ENCODE measurements at regions not wholly inside any gene's neighbourhood (a gene's known extent, or its start where the extent isn't known, plus 50 kb on each side); places are given as distances from the start of the nearest gene placed in this dataset.
"Not testable (repeated sequence)": the region's sequence is repeated elsewhere in the genome, so short reads cannot be mapped to it uniquely, and the experiment has no call there.

DNA sequence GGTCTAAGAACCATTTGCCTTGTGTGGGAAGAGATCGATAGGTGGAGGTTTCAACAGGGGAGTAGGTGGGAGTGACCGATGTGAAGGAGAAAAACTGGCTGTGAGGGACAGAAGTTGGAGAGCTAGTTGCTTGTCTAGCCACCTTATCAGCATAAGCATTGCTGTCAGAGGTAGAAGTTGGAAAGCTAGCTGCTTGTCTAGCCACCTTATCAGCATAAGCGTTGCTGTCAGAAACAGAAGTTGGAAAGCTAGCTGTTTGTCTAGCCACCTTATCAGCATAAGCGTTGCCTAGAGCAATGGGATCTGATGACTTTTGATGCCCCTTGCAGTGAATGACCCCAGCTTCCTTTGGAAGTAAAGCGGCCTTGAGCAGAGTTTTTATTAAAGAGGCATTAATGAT, 784.6 kb upstream of the GOT2 start:
- DNase-seq (ENCODE audit: low read depth in 3 of 3, low spot score in 2 of 3), result not testable (repeated sequence)

DNA sequence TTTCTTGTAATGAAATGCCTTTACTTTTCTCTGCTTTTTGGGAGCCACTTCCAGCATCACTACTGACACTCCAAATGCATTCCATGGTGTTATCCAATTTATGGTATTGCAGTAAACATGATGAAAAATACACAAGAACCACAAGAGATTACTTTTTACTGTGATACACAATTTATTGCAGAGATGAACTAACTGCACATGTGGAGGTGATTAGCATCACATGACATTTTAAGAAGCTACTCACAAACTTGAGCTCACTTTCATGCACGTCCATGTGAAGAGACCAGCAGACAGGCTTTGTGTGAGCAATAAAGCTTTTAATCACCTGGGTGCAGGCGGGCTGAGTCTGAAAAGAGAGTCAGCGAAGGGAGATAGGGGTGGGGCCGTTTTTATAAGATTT, 780.5 kb upstream of the GOT2 start:
- no peak for DNase-seq (ENCODE audit: low read depth in 3 of 3, low spot score in 2 of 3)

DNA sequence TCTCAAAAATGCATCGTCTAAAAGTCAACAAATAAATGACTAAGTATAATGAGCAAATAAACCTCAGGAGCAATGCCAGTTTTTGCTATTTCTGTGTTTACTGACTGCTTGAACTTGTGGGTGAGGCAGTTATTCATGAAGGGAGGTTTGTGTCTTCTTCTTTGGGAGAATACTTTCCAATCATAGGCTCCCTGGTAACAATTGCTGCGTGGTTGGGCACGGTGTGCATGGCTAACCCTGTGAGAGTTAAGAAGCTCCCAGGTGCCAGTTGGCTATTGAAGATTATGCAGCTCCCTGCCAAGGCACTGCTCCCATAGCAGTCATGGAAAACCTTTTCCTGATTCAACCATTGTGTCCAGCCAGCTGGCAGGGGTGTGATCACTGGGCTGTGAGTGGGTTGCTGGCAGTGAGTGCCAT, 775.9 kb upstream of the GOT2 start:
- DNase-seq (ENCODE audit: low read depth in 3 of 3, low spot score in 2 of 3), result no peak

DNA sequence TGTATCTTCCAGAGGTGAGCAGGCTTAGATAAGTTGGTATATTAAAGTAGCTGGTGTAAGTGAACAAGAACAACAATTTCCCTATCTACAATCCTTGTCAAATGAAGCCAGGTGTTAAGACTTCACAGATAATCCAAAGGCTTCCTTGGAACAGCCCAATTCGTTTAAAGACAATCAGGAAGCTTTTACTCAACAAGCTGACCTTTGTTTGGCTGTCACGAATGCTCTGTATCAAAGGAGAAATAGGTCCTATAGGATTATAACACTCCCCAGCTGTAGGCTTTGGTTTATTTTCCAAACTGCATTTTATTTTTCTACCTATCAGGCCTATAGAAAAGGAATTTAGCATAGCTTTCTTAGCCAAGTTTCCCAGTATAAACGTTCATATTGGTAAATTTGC, 766.5 kb upstream of the GOT2 start:
- no peak for DNase-seq (ENCODE audit: low read depth in 3 of 3, low spot score in 2 of 3)

DNA sequence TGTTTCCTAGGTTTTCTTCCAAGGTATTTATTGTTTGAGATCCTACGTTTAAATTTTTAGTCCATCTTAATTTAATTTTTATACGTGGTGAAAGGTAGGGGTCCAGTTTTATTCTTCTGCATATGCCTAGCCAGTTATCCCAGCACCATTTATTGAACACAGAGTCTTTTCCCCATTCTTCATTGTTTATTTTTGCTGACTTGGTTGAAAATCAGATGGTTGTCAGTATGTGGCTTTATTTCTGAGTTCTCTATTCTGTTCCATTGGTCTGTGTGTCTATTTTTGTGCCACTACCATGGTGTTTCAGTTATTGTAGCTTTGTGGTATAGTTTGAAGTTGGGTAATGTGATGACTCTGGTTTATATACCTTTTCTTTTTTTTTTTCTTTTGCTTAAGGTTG, 753.0 kb upstream of the GOT2 start:
- no peak for DNase-seq (ENCODE audit: low read depth in 3 of 3, low spot score in 2 of 3)

DNA sequence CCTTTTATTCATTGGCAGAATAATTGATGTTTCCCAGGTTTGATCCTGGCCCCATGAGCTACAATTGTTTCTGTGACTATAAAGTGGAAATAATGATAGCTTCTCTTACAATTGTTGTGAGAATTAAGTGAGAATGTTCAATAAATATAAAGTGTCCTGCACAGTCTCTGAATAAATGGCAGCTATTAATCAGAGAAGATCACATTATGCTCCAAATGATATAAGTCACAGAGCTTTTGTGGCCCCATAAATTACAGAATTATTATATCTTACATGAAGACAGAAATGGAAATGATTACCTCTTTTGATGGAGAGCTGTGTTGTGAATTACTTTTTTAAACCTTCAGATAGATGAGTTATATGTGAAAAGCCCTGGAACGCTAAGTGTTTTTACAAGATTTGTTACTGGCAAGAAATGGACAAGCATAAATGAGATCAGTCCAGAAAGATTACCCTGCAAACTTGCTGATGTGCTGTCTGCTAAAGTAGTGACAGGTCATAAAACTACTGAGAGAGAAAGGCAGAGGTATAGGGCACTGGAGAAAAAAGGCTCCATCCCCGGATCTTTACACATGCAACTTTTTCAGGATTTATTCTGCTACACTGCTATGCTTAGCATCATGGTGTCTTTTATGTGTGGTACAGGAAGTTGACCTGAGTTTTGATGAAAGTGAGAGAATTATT, 750.9 kb upstream of the GOT2 start:
- no peak for DNase-seq (ENCODE audit: low read depth in 3 of 3, low spot score in 2 of 3)

DNA sequence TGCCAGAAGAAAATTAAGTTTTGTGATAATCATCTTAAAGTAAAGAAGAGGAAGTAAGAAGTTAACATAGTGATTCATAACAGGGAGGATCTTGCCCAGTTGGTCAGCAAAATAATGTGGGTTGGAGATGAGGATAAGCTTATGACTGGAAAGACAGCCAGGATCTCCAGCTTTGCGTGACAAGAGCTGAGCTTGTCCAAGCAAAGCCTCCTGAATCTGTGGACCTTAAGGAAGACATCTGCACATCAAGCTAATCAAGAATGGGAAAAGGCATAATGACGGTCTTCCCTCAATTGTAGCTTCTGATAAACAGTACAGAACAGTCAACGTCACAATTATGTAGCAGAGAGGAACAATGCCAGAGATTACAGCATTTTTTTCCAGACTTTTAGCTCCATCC, 744.7 kb upstream of the GOT2 start:
- no peak for DNase-seq (ENCODE audit: low read depth in 3 of 3, low spot score in 2 of 3)

DNA sequence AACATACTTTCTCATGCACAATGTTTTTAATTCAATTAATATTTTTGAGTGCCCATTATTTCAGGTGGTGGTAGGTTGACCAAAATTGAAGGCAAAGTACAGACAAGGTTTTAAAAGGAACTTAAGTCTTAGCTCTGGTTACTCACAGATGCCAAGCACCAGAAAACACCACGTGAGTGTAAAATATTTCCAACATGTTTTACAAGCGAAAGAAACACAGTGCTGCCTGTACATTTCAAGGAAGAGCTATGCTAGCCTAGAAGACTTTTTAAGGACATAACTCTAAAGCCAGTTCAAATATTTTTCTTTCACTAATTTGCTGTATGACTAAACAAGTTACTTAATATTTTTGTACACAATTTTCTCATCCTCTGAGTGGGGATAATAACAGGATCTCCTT, 736.4 kb upstream of the GOT2 start:
- no peak for DNase-seq (ENCODE audit: low read depth in 3 of 3, low spot score in 2 of 3)

DNA sequence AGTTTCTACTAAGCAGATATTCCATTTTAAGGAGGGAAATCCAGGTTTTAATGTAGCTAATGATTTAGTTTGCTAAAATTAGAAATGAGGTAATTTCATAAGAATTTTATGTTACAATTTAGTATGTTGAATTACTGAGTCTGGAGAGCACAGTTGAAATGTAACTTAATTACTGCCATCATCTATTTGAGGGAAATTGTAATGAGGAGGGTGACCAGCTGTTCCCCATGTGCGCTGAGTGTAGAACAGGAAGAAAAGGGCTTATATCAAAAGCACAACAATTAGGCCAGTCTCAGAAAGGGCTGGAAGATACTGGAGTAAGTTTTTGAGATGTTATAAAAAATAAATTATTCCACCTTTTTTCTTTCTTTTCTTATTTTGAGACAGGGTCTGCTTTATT, 735.1 kb upstream of the GOT2 start:
- DNase-seq (ENCODE audit: low read depth in 3 of 3, low spot score in 2 of 3), result peak in 2 of 3 donors; percentile 21 to 27

DNA sequence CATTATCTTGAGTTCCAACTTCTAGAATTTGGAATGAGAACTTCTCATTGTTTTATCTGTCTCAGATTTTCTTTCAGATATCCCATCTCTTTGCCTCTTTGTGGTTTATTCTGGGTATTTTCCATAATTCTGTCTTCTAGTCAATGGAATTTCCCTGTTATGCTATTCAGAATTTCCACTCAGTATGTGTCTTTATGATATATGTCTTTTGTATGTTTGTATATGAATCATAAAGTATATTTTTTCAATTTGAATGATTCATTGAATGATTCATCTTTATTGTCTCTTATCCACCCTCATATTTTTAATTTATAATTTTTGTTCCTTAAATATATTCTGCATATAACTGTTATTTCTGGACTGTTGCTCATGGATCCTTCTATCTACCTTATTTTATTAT, 729.7 kb upstream of the GOT2 start:
- no peak for DNase-seq (ENCODE audit: low read depth in 3 of 3, low spot score in 2 of 3)

DNA sequence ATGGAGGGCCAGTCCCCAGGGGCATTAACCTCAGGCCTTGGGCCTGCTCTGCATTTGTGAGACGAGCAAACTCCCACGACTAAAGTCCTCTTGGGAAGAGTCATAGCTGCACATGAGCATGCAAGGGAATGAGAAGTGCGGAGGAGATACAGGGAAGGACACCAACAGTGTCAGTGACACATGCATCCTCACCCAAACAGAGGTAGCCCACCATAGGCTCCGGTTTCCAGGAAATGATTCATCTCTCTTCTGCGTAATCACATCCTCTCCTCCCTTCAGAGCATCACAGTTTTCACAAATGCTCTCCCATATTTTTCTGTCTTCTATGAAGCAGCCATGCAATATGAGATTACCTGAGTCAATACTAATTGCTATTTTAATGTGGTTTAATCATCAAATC, 725.7 kb upstream of the GOT2 start:
- DNase-seq (ENCODE audit: low read depth in 3 of 3, low spot score in 2 of 3), result no peak

DNA sequence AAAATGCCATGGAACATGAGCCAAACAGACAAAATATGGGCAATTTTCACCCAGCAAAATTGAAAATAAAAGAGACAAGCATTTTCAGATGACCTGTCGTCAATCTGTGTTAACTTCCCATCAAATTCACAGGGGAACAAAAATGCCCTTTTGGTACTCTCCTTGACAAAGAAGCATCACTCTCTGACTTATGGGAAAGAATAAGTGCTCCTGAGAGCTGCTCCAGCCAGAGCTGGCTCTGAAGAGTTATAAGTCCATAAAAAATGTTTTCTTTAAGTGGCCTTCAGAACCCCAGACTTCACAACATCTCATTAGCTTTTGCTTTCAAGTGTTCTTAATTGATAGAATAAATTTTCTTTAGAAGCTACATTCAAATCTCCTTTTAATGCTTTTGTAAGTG, 721.4 kb upstream of the GOT2 start:
- peak in 1 of 3 donors; percentile 10 for DNase-seq (ENCODE audit: low read depth in 3 of 3, low spot score in 2 of 3)

DNA sequence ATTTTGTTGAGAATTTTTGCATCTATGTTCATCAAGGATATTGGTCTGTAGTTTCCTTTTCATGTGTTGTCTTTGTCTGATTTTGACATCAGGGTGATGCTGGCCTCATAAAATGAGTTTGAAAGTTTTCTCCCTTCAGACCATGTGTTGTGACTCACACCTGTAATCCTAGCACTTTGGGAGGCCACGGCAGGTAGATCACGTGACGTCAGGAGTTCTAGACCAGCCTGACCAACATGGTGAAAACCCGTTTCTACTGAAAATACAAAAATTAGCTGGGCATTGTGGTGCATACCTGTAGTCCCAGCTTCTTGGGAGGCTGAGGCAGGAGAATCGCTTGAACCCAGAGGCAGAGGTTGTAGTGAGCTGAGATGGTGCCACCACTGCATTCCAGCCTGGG, 716.4 kb upstream of the GOT2 start:
- DNase-seq (ENCODE audit: low read depth in 3 of 3, low spot score in 2 of 3), result not testable (repeated sequence)

DNA sequence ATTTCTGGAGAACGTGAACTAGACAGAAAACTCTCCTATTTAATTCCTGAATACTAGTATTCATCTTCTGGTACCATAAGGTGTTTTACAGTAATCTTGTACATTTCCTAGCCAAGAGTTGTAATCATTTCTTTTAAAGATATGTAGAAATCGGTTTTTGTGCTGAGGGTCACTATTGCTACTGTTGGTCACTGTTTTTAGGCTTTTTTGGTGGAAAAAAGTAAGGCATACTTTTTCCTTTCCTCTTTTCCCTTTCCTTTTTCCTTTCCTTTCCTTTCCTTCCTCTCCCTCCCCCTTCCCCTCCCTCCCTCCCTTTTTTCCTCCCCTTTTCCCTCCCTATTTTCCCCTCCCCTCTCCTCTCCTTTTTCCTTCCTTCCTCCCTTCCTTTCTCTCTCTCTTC, 706.4 kb upstream of the GOT2 start:
- DNase-seq (ENCODE audit: low read depth in 3 of 3, low spot score in 2 of 3), result no peak

DNA sequence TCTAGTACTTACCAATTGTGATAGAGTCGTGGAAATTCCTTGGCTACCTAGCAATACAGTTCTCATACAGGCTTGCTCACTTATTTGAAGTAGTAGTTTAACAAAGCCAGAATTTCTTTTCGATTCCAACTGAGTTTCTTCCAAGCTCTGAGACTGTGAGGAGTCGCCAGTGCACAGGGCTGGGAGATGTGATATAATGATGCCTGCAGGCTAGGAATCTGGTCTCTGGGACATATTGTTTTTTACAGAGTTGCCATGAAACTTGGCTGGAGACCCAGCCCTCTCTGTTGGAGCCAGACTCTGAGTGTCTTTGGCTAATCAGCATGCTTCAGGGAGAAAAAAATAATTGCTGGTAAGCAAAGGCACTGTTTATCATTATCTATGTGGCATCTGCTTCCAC, 698.8 kb upstream of the GOT2 start:
- no peak for DNase-seq (ENCODE audit: low read depth in 3 of 3, low spot score in 2 of 3)

DNA sequence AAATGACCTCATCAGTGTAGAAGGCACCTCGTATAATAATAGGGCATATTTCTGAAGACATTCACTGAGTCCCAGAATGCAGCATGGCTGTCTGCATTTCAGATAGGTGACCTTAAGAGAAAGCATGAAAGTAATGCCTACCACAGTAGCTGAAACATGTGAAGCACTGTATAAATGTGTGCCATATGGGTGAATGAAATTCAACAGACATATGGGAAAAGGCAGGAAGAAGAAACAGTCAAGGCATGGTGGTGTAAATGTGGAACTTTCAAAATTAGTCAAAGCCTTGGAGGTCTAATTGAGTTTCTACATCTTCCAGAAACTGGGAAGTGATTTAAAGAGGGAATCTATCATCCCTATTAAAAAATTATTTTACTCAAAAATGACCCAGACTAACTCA, 698.2 kb upstream of the GOT2 start:
- DNase-seq (ENCODE audit: low read depth in 3 of 3, low spot score in 2 of 3), result no peak

DNA sequence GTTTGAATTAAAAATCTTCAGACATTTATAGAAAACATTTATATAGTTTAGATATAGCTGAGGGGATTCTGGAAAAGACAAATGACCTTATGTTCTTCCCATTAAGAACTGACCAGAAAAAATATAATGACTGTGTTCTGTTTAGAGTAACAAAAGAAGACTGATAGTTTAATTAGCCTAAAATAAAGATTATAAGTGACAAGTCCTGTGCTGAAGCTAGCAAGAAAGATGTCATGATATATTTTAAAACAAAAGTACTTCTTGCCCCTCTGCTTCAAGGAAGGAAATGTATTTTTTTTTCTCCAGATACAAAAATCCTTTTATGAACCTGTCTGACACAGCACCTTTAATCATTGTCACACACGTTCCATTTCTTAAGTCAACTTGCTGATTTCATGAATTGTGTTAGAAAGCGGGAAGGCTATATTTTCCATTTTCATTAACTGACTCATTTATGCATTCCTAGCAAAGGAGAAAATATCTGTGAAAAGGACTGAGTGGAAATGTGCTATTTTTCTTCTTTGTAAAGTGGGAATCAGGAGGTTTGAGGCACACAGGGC, 690.7 kb upstream of the GOT2 start:
- no peak for DNase-seq (ENCODE audit: low read depth in 3 of 3, low spot score in 2 of 3)

DNA sequence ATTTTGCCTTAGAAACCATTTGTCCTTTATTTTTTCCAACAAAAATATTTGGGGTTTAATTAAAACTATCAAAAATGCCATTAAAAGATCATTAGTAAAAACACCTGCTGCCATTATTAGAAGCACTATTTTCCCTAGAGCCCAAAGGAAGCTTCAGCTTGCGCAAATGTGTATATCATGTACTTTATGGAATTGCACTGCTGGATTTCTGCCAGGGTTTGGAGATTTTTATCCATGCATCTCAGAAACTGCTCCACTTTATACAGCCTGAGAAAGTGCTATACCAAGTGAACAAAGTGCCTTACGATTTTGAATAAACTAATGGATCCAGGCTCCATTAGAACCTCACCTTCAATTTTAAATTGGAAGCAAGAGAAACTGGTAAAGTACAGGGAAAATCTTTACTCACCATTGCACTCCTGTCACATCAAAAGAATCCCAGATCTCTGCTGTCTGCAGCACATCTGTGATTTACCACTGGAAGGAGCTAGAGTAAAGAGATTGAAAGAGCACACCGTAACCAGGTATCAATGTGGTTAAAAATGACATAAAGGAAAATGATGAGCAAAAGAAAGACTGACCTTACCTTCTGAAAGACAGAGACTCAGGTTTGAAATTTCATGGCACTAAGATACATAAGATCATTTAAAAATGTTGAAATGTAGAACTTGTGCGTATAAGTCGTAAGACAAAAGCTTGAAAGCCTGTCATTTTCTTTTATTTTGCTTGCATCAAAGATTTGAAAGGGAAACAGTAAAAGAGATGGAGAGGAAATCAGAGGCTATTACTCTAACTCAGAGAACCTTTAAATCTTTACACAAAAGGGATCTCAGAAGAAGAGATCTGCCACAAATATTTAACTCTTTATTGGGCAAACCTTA, 678.1 kb upstream of the GOT2 start:
- DNase-seq (ENCODE audit: low read depth in 3 of 3, low spot score in 2 of 3), result no peak

DNA sequence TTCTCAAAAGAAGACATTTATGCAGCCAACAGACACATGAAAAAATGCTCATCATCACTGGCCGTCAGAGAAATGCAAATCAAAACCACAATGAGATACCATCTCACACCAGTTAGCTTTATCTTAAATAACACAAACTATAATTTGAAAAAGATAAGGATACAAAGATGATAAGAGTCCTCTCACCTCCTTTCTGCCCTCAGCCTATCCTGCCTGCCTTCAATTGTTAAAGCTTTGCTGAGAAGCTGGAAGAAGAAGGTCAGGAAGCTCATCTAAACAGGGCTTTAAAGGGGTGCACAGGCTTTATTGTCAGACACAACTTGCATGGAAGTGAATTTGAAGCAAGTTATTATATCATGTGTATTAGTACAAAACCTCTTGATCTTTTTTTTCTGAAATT, 676.3 kb upstream of the GOT2 start:
- no peak for DNase-seq (ENCODE audit: low read depth in 3 of 3, low spot score in 2 of 3)

DNA sequence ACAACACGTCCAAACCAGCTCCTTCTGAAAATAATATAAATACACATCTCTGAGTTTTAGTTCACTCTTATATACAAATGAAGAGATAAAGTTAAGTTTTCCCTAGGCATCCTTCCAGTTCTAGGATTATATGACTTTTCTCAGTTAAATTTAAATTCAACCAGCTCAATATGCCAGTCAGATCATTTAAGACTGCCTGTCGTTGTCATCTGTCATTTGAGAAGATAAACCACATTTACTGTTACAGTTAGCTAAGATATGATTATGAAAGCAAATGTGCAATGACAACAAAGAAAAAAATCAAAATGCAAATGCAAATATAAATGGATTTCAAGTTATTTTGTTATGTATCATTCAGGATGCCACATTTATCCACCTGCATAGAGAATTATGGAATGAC, 671.7 kb upstream of the GOT2 start:
- DNase-seq (ENCODE audit: low read depth in 3 of 3, low spot score in 2 of 3), result no peak

DNA sequence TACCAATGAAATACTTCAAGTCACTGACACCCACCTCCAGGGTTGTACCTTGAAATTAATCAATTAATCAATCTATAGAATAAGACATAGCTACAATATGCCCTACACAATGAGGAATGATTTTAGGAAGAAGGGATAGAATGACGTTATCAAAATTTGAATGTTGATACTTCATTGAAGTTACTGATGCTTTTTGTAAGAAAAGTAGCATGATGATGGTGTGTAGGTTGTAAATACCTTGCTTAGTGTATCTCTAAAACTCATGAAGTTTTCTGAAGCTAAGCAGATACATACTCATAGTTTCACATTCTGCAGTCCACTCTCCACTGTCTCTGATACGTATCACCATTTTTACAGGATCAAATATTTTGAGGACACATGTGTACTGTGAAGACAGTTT, 670.4 kb upstream of the GOT2 start:
- DNase-seq (ENCODE audit: low read depth in 3 of 3, low spot score in 2 of 3), result no peak

DNA sequence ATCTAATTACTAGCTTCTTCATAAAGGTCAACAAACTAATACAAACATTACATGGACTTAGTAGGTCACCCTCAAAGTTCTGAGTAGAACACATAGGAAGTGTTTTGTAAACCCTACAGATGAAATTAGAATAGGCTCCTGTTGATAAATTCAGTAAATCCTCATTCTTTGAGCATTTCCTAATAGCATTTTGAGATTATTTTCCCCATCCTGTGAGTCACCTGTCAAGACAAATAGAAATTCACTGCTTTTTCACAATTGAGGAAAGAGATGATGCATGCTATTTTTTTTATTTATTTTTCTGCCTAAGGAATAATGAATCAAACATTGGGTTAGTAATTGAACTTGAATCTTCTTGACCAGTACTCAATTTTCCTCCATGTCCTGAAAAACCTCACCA, 666.7 kb upstream of the GOT2 start:
- DNase-seq (ENCODE audit: low read depth in 3 of 3, low spot score in 2 of 3), result no peak

All from right renal cortex interstitium (tissue), 3 donors.